ENCODE measurements at regions not wholly inside any gene's neighbourhood (a gene's known extent, or its start where the extent isn't known, plus 50 kb on each side); places are given as distances from the start of the nearest gene placed in this dataset.

DNA sequence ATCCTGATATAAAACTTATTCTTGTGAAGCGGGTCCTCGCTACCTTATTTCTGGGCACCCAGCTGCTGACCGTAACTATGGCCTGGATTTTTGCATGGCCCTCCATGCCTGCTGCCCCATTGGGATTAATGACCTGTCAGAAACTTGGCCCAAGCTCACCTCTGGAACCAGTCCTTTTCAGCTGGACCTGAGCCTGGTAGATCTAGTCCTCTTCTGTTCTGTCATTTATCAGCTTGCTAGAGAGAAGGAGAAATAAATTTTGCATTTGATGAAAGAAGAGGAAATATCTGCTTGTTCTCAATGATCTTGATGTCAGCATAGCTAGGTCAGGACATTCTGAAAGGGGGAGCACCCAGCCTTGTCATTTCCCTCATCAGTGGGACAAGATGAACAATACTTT, 387.8 kb upstream of the LARGE1 start:
- TF ChIP-seq POLR2A (IDR thresholded peaks at IDR 0.05; ENCODE audit: low read length) = no peak
- no peak for TF ChIP-seq GATA1 (IDR thresholded peaks at IDR 0.05; ENCODE audit: low read depth, low read length)

All from erythroblast (primary cell).